A673 (cell line): ENCODE measurements at regions not wholly inside any gene's neighbourhood (a gene's known extent, or its start where the extent isn't known, plus 50 kb on each side); places are given as distances from the start of the nearest gene placed in this dataset.

Source experiments
- BruUV-seq: library from RNA; stranded (reverse); fragments of 400-500 nt; replicated peaks from 2 replicates; lab custom pipeline; 2021; lab: Mats Ljungman, UMichigan
- CTCF ChIA-PET: fragments of 300-600 bp; sonication (Branson Sonifier 250); formaldehyde crosslinking; loops from one replicate; lab custom pipeline; 2022; ENCODE audit warnings: antibody characterized with exemption; lab: Charles Lee
- POLR2A ChIA-PET: fragments of 300-600 bp; sonication (Branson Sonifier 250); formaldehyde crosslinking; loops from one replicate; lab custom pipeline; 2022; ENCODE audit warnings: antibody characterized with exemption; ENCODE audit not compliant: low non-redundant PET; lab: Charles Lee
- DNase-seq: peaks from one replicate; pipeline ENCODE4 v3.0.0-alpha.2; 2015; ENCODE audit warnings: low spot score
- H3K27ac ChIP-seq: fragments of 200-600 bp; sonication (generic); 2 replicates; pipeline ENCODE4 v1.5.1; 2016; ENCODE audit warnings: mixed run types, low read depth, mild to moderate bottlenecking, mixed read lengths, antibody characterized with exemption, low read length; ENCODE audit not compliant: poor library complexity, severe bottlenecking
- H3K27me3 ChIP-seq: fragments of 200-600 bp; sonication (generic); replicated peaks from 2 replicates; pipeline ENCODE4 v1.6.1; 2017; ENCODE audit warnings: mixed run types, low read depth, mild to moderate bottlenecking, mixed read lengths, antibody characterized with exemption, low read length; ENCODE audit not compliant: insufficient read depth, poor library complexity
- H3K36me3 ChIP-seq: fragments of 200-600 bp; sonication (generic); 2 replicates; pipeline ENCODE4 v1.6.1; 2016; ENCODE audit warnings: mixed run types, mild to moderate bottlenecking, mixed read lengths, antibody characterized with exemption, low read length; ENCODE audit not compliant: insufficient read depth, poor library complexity, severe bottlenecking
- H3K4me1 ChIP-seq: fragments of 200-600 bp; sonication (generic); 2 replicates; pipeline ENCODE4 v1.6.1; 2017; ENCODE audit warnings: mixed run types, mild to moderate bottlenecking, mixed read lengths, antibody characterized with exemption, low read length; ENCODE audit not compliant: insufficient read depth, poor library complexity, severe bottlenecking
- H3K4me3 ChIP-seq: fragments of 200-600 bp; sonication (generic); 2 replicates; pipeline ENCODE4 v1.5.1; 2016; ENCODE audit warnings: low read depth, mixed run types, mild to moderate bottlenecking, mixed read lengths, low read length; ENCODE audit not compliant: poor library complexity, severe bottlenecking
- H3K9me3 ChIP-seq: fragments of 200-600 bp; sonication (generic); 2 replicates; pipeline ENCODE4 v1.6.1; 2016; ENCODE audit warnings: mixed run types, low read depth, mild to moderate bottlenecking, mixed read lengths, antibody characterized with exemption, low read length; ENCODE audit not compliant: poor library complexity, severe bottlenecking
- EZH2 ChIP-seq: fragments of 200-600 bp; sonication (generic); IDR thresholded peaks from 2 replicates; pipeline ENCODE4 v1.6.1; 2017; ENCODE audit warnings: borderline replicate concordance, low read depth, mild to moderate bottlenecking, mixed read lengths, antibody characterized with exemption, low read length; ENCODE audit not compliant: poor library complexity, severe bottlenecking
- intact Hi-C: fragments of 100-400 bp; cut with micrococcal nuclease; formaldehyde crosslinking; loops from one replicate; pipeline ENCODE4 v1.10.0; 2022; ENCODE audit not compliant: unreplicated experiment
- TF ChIP-seq, protein P1 (sequence below): fragments of 300-800, 200-600 bp; sonication (generic); conservative IDR thresholded peaks from 2 replicates; pipeline ENCODE4 v1.5.1; 2017; ENCODE audit warnings: low read depth, mild to moderate bottlenecking, antibody characterized with exemption, low read length, moderate library complexity, mixed read lengths

- Histone ChIP-seq H3K4me3 (no peak overlapping the region), H3K4me1 (no peaks in the 10 kb centered on the region), H3K27ac (no peak overlapping the region), H3K9me3 (peaks cover 9% of the 10 kb centered on the region), H3K36me3 (no peaks in the 10 kb centered on the region), H3K27me3 (no peaks in the 10 kb centered on the region)
- BruUV-seq: no TSS peak
- DNase-seq: no peak
- POLR2A ChIA-PET: no interaction called here
- TF ChIP-seq, protein P1, sequence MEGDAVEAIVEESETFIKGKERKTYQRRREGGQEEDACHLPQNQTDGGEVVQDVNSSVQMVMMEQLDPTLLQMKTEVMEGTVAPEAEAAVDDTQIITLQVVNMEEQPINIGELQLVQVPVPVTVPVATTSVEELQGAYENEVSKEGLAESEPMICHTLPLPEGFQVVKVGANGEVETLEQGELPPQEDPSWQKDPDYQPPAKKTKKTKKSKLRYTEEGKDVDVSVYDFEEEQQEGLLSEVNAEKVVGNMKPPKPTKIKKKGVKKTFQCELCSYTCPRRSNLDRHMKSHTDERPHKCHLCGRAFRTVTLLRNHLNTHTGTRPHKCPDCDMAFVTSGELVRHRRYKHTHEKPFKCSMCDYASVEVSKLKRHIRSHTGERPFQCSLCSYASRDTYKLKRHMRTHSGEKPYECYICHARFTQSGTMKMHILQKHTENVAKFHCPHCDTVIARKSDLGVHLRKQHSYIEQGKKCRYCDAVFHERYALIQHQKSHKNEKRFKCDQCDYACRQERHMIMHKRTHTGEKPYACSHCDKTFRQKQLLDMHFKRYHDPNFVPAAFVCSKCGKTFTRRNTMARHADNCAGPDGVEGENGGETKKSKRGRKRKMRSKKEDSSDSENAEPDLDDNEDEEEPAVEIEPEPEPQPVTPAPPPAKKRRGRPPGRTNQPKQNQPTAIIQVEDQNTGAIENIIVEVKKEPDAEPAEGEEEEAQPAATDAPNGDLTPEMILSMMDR: no peak
- TF ChIP-seq EZH2: no peak
- intact Hi-C loops: no loop called here
- CTCF ChIA-PET: no interaction called here
Observed at GRCh38 chrX:67105758-67106116, 438.1 kb upstream of the AR start.

GRCh38 chrX:67104982-67105757 lies 438.7 kb upstream of the AR start:
- H3K27ac ChIP-seq: no peak overlapping the region
- TF ChIP-seq EZH2: no peak
- TF ChIP-seq, protein P1: no peak
- H3K4me3 ChIP-seq: no peak overlapping the region
- H3K4me1 ChIP-seq: no peaks in the 10 kb centered on the region
- no peak for DNase-seq
- intact Hi-C loops: no loop called here
- no peaks in the 10 kb centered on the region for H3K36me3 ChIP-seq
- no peaks in the 10 kb centered on the region for H3K27me3 ChIP-seq
- CTCF ChIA-PET: no interaction called here
- BruUV-seq: no TSS peak
- POLR2A ChIA-PET: no interaction called here
- peaks cover 9% of the 10 kb centered on the region for H3K9me3 ChIP-seq

- no TSS peak for BruUV-seq
- peaks cover 18% of the 10 kb centered on the region for H3K9me3 ChIP-seq
- TF ChIP-seq, protein P1: no peak
- no peak for TF ChIP-seq EZH2
- no peak overlapping the region for H3K4me3 ChIP-seq
- H3K27me3 ChIP-seq: no peaks in the 10 kb centered on the region
- no peaks in the 10 kb centered on the region for H3K4me1 ChIP-seq
- DNase-seq: no peak
- H3K36me3 ChIP-seq: no peaks in the 10 kb centered on the region
- H3K27ac ChIP-seq: no peak overlapping the region
- CTCF ChIA-PET: no interaction called here
- POLR2A ChIA-PET: no interaction called here
- intact Hi-C loops: no loop called here
Observed at GRCh38 chrX:67100031-67100884, 443.6 kb upstream of the AR start.
